Muscle layer of duodenum (tissue), 2 donors: ENCODE measurements at regions not wholly inside any gene's neighbourhood (a gene's known extent, or its start where the extent isn't known, plus 50 kb on each side); places are given as distances from the start of the nearest gene placed in this dataset.

Experiments used
- H3K27ac ChIP-seq: one replicate; pipeline ENCODE4 v1.7.0; 2013; ENCODE audit warnings: mild to moderate bottlenecking, low read length
- H3K27me3 ChIP-seq: one replicate; pipeline ENCODE4 v1.7.0; 2013; ENCODE audit warnings: low read depth, mild to moderate bottlenecking, control low read depth, low read length
- H3K36me3 ChIP-seq, 2 donors: one replicate each; pipeline ENCODE4 v1.7.0; 2013; ENCODE audit warnings: low read length in 2 of 2, control low read depth in 1 of 2, mild to moderate bottlenecking in 1 of 2; ENCODE audit not compliant: insufficient read depth in 2 of 2, control insufficient read depth in 1 of 2
- H3K4me1 ChIP-seq, 2 donors: one replicate each; pipeline ENCODE4 v1.7.0; 2013; ENCODE audit warnings: low read length in 2 of 2, mild to moderate bottlenecking in 2 of 2, control low read depth in 1 of 2, moderate library complexity in 1 of 2; ENCODE audit not compliant: insufficient read depth in 2 of 2, control insufficient read depth in 1 of 2
- H3K4me3 ChIP-seq, 2 donors: one replicate each; pipeline ENCODE4 v1.7.0; 2013; ENCODE audit warnings: low read length in 2 of 2, low read depth in 1 of 2, mild to moderate bottlenecking in 1 of 2
- H3K9me3 ChIP-seq, 2 donors: one replicate each; pipeline ENCODE4 v1.7.0; 2013; ENCODE audit warnings: low read length in 2 of 2, control low read depth in 1 of 2, mild to moderate bottlenecking in 1 of 2; ENCODE audit not compliant: control insufficient read depth in 1 of 2
- donor health status: healthy.

DNA sequence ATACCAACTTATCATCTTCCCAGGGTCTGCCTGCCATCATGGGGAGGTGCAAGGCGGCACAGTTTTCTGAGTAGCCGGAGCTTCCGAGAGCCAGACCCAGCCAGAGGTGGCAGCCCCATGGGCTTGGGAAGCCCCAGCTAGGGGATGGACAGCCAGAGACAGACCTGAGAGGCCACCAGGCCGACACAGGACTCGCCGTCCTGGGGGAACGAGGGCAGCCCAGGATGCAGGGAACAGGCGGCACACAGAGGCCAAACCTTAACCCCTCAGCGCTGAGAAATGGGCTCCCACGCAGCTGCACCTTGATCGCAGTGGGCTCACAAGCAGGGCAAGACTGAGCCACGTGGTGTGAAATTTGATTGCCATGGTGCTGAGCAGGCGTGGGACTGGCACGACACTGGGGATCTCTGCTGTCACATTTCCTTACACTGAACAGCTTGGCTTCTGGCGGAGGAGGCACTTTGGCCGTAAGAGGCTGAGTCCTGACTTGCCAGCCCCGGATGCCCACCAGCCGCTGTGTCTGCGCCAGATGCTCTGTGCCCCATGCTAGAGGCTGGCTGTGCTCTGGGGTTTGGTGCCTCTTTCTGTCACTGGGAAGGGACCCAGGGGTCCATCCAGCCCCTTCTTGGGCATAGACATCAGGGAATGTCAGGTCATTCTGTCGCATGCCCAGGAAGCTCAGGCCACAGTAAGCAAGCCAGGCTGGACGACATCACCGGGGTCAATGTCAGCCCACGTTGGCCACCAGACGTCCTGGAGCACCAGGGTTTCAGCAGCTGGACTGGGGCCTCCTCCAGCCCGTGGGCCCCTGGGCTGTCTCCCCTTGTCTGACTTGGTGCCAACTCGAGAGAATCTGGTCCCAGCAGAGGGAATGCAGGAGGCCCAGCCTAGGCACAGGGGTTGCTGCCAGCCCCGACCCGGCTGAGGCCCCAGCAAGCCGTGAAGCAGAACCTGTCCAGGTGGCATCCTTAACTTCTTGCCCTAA lies 312.1 kb upstream of the MYT1L start:
- H3K9me3 ChIP-seq = peaks cover 0 to 9% of the 10 kb centered on the region in 2 donors
- no peaks in the 10 kb centered on the region for H3K4me1 ChIP-seq
- H3K36me3 ChIP-seq = no peaks in the 10 kb centered on the region
- no peaks in the 10 kb centered on the region for H3K27me3 ChIP-seq
- H3K4me3 ChIP-seq = no peak overlapping the region
- no peak overlapping the region for H3K27ac ChIP-seq

- Histone ChIP-seq H3K27ac (no peak overlapping the region), H3K36me3 (no peaks in the 10 kb centered on the region), H3K4me1 (no peaks in the 10 kb centered on the region), H3K9me3 (no peaks in the 10 kb centered on the region), H3K27me3 (no peaks in the 10 kb centered on the region), H3K4me3 (no peak overlapping the region)
Measured at GRCh38 chr2:2641541-2642410, 310.7 kb upstream of the MYT1L start.

DNA sequence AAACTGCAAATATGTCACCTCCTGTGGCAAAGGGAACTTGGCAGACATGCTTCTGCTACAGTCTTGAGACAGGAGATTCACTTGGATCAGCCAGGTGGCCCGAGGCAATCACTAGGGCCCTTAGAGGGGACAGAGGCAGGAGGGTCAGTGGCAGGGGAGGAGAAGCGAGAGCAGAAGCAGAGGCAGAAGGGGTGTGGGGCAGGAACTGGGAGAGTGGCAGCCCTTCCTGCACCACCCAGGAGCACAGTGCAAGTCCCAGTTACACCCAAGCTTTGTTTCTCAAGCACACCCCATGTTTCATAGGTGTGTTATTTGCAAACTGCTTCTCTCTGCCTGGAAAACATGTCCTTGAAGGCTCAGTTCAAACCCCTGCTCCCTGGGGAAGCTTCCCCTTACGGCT lies 309.7 kb upstream of the MYT1L start:
- Histone ChIP-seq H3K27me3 (no peaks in the 10 kb centered on the region), H3K4me1 (no peaks in the 10 kb centered on the region), H3K36me3 (no peaks in the 10 kb centered on the region), H3K4me3 (no peak overlapping the region), H3K9me3 (no peaks in the 10 kb centered on the region), H3K27ac (no peak overlapping the region)

GRCh38 chr2:2640371-2640770 lies 309.3 kb upstream of the MYT1L start:
- Histone ChIP-seq H3K27ac (no peak overlapping the region), H3K9me3 (no peaks in the 10 kb centered on the region), H3K4me1 (no peaks in the 10 kb centered on the region), H3K36me3 (no peaks in the 10 kb centered on the region), H3K4me3 (no peak overlapping the region), H3K27me3 (no peaks in the 10 kb centered on the region)

DNA sequence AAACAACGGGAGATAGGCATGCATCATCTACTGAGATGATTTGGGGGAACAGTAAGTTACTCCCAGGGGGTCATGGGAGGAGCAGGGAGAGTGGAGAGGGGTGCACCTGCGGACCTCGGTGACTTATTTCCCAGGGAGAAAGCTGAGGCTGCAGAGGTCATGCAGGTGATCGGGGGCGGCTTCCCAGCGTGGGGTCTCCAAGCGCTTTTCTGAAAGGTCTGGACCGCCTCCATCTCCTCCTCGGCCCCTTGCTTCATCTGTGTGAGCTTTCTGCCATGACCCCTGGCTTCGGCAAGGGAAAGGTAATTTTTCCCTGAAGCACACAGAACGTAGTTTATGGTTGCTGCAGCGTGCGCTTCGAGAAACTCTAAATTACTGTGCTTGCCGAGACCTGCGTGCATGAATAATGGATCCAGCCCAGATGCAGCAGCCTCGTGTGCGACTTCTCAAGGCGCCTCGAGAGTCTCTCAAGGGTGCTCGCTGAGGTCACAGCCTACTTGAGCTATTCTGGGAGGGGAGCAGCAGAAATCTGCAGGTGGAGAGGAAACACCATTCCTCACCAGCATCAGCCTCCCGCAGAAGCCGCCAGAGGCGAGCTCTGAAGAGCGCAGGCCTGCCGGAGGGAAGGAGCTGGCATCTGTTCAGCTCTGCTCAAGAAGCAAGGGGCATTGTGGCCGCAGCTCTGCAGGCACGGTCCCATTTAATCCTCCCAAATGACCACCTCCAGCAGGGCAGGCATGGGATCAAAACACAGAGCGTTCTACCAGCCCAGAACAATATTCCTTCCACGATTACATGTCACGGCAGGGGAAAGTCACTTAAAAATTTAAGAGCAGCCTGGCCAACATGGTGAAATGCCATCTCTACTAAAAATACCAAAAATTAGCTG lies 308.4 kb upstream of the MYT1L start:
- no peak overlapping the region for H3K4me3 ChIP-seq
- H3K4me1 ChIP-seq = no peaks in the 10 kb centered on the region
- H3K27me3 ChIP-seq = no peaks in the 10 kb centered on the region
- H3K27ac ChIP-seq = no peak overlapping the region
- no peaks in the 10 kb centered on the region for H3K9me3 ChIP-seq
- no peaks in the 10 kb centered on the region for H3K36me3 ChIP-seq

- H3K9me3 ChIP-seq = no peaks in the 10 kb centered on the region
- no peaks in the 10 kb centered on the region for H3K27me3 ChIP-seq
- no peak overlapping the region for H3K27ac ChIP-seq
- no peak overlapping the region for H3K4me3 ChIP-seq
- no peaks in the 10 kb centered on the region for H3K36me3 ChIP-seq
- no peaks in the 10 kb centered on the region for H3K4me1 ChIP-seq
Measured at GRCh38 chr2:2638547-2639220, 307.6 kb upstream of the MYT1L start.

DNA sequence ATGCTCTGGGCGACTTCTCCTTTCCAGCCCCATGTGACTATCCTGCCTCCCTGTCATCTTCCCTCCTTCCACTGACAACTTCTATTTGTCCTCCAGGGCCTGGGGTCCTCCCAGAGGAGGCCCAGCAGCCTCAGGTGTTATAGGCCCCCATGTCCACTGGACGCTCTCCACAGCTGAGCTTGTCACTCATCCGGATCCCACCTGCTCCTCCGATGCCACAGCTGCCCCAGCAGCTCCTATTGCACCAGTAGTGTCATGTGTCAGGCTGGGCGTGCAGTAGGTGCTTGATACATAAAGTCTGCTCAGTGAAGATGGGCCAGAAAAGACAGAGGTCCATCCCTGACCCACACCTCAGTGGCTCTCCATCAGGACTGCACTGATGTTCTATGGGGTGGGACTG lies 305.7 kb upstream of the MYT1L start:
- Histone ChIP-seq H3K4me3 (no peak overlapping the region), H3K36me3 (no peaks in the 10 kb centered on the region), H3K9me3 (no peaks in the 10 kb centered on the region), H3K4me1 (no peaks in the 10 kb centered on the region), H3K27ac (no peak overlapping the region), H3K27me3 (no peaks in the 10 kb centered on the region)

DNA sequence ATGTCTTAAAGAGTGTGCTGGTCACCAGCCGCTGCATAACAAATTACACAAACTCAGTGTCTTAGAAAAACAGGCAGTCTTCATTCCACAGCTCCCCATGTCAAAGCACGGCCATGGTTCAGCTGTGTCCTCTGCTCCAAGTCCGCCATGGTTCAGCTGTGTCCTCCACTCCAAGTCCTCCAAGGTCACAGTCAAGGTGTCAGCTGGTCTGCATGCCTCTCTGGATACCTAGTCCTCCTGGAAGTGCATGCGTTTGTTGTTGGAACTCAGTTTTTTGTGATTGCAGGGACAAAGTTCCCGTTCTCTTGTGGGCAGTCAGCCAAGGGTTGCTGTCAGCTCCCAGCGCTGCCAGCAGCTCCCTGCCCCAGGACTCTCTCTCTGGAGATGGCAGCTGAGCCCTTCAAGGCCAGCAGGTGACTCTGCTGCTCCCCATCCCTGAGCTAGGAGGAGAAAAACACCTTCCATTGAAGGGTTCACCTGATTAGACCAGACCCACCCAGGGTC lies 304.0 kb upstream of the MYT1L start:
- Histone ChIP-seq H3K27me3 (no peaks in the 10 kb centered on the region), H3K4me3 (no peak overlapping the region), H3K9me3 (no peaks in the 10 kb centered on the region), H3K36me3 (no peaks in the 10 kb centered on the region), H3K4me1 (no peaks in the 10 kb centered on the region), H3K27ac (no peak overlapping the region)

- Histone ChIP-seq H3K27ac (no peak overlapping the region), H3K4me1 (no peaks in the 10 kb centered on the region), H3K4me3 (no peak overlapping the region), H3K27me3 (no peaks in the 10 kb centered on the region), H3K9me3 (no peaks in the 10 kb centered on the region), H3K36me3 (no peaks in the 10 kb centered on the region)
Measured at GRCh38 chr2:2633017-2633416, 301.9 kb upstream of the MYT1L start.

- no peak overlapping the region for H3K4me3 ChIP-seq
- H3K27me3 ChIP-seq = no peaks in the 10 kb centered on the region
- no peaks in the 10 kb centered on the region for H3K36me3 ChIP-seq
- H3K4me1 ChIP-seq = no peaks in the 10 kb centered on the region
- H3K9me3 ChIP-seq = no peaks in the 10 kb centered on the region
- no peak overlapping the region for H3K27ac ChIP-seq
Measured at GRCh38 chr2:2623939-2624338, 292.9 kb upstream of the MYT1L start.
